Globus pallidus (tissue), 1 donor: ENCODE measurements at regions not wholly inside any gene's neighbourhood (a gene's known extent, or its start where the extent isn't known, plus 50 kb on each side); places are given as distances from the start of the nearest gene placed in this dataset.

Source experiments
- DNase-seq: peaks from one replicate; pipeline ENCODE4 v3.0.0-alpha.2; 2015; ENCODE audit warnings: low spot score

DNA sequence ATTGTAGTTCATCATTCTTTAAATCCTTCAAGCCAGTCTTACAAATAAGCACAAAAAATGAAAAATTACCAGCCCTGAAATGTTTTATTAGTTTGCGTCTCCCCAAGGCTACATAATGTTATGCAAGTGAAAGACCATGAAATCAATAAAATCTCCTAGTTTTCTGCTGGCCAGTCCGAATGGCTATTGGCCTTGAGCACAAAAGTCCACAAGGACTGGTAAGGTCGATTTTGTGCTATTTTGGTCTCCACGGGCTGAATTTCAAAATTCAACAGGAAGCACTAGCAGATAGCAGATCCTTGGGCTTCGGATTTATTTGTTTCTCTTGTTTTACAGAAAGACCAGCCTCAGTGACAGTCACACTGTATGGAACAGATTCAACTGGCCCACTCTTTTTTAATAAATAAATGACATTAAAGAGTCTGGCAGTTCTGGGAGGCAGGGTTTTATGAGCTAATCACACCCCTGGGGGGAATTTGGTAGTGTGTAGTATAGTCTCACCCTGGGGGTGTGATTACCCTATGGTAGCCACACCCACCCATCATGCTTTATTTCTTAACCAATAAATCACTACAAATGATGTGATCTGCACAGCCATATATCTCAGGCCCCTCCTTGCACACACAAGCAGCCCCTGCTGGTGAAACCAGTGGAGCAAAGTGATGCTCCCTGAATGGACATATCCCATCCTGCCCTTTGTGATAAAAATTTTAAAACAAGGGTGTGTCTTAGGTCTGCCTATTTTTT, 51.1 kb upstream of the TMEM33 start:
- DNase-seq, result no peak

- peak; percentile 16 for DNase-seq
These were observed 52.4 kb upstream of the TMEM33 start for GRCh38 chr4:41882625-41883347.

DNA sequence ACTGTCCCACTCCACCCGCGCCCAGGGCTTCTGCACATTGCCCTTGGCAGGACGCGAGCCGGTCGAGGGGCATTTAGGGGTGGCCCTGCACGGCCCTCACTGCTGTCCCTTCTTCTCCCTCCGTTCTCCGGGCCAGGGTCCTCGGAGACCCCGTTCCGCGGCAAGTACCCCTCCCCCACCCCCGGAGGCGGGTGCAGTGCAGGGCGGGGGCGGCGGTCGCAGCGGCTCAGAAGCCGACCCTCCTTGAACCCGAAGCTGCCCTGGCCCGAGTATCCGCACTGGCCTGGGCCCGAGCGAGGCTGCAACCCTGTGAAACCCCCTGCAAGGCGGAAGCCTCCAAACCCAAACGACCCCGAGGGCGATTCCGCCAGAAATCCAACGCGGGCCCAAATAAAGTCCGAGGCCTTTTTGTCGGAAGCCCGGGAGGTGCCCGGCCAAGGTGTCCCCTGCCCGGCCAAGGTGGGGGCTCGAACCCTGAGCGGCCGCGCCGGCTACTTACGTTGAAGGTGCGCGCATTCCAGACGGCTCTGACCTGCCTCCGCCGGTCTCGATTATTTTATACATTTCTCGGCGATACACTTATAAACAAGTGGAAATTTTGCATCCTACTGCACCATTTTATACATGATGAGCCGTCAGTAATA, 53.1 kb upstream of the TMEM33 start:
- no peak for DNase-seq

- no peak for DNase-seq
These were observed 54.1 kb upstream of the TMEM33 start for GRCh38 chr4:41880840-41881831.

DNA sequence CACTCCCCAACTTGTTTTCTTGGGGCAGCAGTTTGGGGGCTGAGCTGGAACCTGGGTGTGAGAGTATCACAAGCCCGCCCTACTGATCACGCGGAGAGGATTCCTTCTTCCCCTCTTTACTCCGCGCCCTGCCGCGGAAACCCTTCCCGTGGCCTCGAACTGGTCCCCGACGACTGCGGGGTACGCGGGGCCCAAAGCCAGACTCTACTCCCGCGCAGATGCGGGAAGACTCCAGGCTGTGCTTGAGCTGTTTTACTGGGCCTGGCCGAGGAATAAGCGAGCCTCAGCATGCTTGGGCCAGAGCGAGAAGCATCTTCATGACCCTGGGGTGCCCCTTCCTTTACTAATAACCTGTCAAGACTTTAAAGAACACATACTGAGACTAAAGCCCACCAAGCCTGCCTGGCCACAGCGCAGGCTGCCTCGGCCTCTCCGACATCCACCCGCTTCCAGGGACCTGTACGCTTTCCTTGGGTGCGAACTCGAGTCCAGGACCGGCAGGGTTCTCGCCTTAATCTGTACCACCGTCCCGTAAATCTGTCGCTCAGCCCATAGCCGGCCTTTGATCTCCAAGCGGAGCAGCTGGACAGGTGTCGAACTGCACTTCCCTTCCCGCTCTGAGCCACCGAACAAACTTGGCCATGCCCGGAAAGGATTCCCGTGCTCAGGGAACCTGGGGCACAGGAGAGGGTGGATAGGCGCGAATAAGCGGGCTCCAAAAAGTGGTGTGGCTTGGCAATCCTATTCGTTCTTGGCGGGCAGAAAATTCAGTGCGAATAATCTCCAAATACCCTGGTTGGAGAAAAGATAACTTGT, 55.0 kb upstream of the TMEM33 start:
- DNase-seq, result no peak

DNA sequence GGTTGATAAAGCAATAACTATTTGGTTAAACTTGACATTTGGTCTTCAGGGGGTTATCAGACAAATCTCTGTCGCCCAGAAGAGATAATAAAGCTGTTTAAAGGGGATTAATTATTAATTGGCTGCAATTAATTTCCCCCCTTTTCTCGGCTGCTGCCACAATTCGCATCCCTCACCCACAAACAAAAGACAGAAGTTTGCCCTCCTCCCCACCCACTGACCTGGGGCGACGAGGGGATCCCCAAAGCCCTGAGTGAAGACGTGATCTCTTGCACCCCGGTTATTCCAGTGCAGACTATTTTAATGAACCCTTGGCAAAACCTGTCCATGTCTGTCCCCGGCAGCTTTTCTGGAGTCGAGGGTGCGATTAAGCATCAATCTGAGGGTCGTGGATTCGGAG, 55.7 kb upstream of the TMEM33 start:
- DNase-seq, result no peak

DNA sequence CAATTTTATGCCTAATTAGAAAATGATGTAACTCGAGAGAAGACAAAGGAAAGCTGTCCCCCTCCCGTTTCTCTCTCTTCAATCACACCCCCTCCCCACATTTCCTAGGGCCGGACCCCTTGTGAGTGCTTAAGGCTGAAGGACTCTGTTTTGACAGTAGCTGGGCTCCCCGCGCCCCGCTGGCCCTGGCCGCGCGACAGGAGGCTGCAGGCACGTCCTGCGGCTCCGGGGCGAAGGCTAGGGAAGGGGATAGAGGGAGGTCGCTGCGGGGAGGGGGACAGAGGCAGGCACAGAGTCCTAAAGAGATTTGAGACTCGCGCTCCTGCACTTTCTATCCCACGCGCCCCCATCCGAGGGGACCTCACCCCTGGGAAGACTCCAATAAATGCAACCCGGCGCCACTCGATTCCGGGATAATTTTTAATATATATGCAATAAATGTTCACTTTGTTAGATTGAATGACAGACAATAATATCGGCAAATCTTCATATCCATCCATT, 56.2 kb upstream of the TMEM33 start:
- no peak for DNase-seq

DNA sequence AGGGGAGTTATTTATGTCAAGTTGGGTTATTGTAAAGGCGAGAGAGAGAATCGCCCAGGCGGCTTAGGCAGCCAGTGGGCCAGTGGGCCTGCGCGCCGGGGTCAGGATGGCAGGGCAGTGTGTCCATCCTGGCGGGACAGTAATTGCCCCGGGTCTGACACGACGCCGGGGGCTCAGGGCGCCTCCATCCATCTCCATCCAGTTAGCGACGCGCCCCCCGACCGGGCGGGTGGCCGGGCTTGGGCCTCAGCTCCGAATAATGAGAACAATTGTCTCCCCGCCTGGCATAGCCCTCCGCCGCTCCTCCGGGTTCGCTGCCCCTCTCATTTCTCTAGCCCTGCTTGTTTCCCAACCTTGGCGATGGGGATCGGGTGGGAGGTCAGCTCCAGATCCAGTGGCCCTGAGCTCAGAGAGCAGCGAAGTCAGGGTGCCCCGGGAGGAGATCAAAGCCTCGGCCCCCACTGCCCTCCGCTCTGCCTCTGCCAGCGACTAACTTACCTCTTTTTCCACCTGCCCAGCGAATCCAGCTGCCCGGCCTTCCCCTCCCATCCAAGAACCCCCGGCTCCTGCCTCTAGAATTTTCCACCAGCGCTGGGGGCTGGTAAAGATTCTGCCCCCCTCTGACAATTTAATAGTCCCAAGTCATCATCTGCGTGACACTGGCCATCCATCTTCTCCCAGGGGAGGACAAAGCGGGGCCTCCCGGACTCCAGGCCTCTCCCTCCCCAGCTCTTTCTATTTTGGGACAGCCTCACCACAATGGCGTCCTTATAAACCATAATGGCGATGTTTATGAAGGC, 56.9 kb upstream of the TMEM33 start:
- no peak for DNase-seq

DNA sequence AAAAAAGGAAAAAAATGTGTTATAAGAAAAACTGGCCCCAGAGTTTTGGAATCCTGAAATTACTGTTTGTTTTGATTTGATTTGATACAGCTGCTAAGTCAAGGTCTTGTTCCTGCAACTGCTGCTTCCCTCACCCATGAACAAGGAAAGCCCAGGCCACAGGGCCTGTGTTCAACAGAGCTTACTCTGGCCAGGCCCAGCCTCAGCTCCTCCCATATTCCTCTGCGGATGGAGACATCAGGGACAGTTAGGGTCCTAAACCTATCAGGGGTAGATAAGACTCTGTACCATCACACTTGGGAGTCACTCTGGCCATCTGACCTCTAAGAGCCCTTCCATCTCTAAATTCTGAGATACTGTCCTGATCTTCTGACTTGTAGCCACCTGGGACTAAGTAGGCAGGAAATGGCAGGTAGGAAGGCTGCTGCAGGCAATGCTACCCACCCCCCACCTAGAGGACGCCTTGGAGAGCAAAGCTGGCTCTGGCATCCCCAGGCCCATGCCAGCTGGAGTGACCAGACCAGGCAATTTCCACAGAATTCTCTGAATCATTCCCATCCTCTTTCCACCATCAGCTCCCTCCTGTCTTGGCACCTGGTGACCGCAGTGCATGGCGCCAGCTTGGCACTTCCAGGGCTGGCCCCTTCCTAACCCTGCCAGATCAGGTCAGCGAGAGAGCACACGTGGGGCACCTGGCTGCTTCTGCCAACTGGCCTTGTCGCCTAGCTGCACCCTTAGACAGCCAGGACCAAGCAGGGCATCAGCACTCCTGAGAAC, 58.0 kb upstream of the TMEM33 start:
- no peak for DNase-seq

GRCh38 chr4:41874873-41875272, 60.4 kb upstream of the TMEM33 start:
- no peak for DNase-seq

DNA sequence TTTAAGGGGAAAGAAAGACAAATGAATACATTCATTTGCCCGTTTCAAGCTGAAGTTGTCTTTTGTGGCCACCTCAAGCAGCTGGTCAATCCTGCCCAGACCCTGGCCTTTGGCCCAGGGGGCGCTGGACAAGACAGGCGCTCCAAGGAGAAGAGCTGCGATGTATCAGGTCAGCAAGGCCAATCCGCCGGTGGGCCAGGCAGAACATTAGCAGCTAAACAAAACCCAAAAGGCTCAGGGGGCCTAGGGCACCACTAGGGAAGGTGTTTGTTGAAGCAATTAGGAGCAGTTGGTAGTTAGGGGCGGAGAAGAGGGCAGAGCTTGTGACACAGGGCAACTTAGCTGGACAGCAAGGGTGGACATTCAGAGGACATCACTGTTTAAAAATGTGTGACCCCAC, 60.8 kb upstream of the TMEM33 start:
- DNase-seq, result no peak

GRCh38 chr4:41873380-41874295, 61.6 kb upstream of the TMEM33 start:
- no peak for DNase-seq

DNA sequence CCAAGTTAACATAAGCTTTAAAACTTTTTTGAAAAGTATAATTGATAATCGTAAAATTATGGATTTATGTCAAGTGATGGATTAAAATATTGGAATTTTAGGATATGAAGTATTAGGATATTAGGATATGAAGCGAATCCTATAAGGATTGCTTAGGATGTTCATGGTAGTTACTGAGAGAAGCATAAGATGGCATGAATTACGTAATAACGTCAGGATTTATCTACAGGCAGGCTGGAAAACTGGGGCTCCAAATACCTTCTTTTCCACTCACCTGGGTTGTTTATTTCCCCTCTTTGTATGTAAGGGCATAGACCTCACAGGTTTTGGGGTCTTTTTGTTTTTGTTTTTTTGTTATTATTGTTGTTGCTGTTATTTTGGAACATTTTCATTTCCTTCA, 65.2 kb upstream of the TMEM33 start:
- no peak for DNase-seq

- peak; percentile 10 for DNase-seq
These were observed 68.2 kb upstream of the TMEM33 start for GRCh38 chr4:41866799-41867677.

- no peak for DNase-seq
These were observed 69.0 kb upstream of the TMEM33 start for GRCh38 chr4:41865981-41866798.

DNA sequence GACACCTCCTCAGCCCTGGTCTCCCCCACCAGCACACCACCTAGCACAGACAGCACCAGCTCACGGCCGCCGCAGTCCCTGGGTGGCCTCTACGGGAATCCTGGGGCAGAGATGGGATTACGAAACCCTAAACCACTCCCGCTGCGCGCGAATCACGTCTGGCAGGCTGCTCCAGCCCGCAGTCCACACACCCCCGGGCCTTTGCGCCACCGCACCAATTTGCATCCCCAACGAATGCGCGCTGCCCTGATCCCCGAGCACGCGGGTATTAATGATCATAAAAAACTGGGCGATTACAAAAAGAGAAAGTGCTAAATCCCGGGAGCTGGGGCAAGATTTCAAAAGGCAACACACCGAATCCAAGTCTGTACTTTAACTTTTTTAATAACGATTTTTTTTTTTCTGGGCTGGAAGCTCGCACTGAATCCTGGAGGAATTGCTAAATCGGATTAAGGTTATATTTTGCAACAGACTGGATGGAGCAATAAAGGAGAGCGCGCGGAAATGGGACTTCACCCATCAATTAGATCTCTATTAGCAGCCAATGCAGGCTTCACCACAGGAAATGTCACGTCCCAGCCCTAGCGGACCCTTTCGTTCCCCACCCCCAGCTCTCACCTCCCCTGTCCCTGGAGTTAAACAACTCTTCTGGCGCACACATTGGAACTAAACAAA, 69.8 kb upstream of the TMEM33 start:
- no peak for DNase-seq
